ENCODE measurements at regions not wholly inside any gene's neighbourhood (a gene's known extent, or its start where the extent isn't known, plus 50 kb on each side); places are given as distances from the start of the nearest gene placed in this dataset.
A peak's percentile ranks its signal among the peaks of the same experiment; 100 is the strongest.

DNA sequence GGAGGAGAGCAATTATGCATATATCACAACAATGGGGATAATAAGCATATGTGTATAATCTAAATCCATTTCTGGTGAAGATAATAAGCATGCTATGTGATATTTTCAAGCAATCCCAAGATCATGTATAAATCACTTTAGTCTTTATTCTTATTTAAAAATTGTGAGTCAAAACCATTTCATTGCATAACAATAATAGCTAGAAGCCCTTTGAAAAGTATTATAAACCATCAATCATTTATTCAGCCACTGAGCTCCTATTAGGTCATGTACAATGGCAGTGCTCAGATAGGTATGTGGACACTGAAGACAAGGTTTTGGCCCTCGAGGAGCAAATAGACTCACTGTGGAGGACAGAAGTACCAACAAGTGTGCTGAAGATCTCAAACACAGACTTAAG lies 113.1 kb downstream of the CDCA7 start:
- peaks cover 13% of the 10 kb centered on the region for H3K27me3 ChIP-seq (ENCODE audit: insufficient read depth, low read length)
- no peaks in the 10 kb centered on the region for H3K36me3 ChIP-seq (ENCODE audit: insufficient read depth, low read length)
- H3K27ac ChIP-seq (ENCODE audit: low read depth, low read length): no peak overlapping the region
- no peak overlapping the region for H3K4me3 ChIP-seq (ENCODE audit: low read depth, low read length)
- H3K79me2 ChIP-seq (ENCODE audit: control insufficient read depth, insufficient read depth, low read length, unreplicated experiment): no peaks in the 10 kb centered on the region
- no peaks in the 10 kb centered on the region for H3K4me1 ChIP-seq (ENCODE audit: control insufficient read depth, insufficient read depth, low read length, unreplicated experiment)
- H2AFZ ChIP-seq (ENCODE audit: low read length, unreplicated experiment): no peak overlapping the region

DNA sequence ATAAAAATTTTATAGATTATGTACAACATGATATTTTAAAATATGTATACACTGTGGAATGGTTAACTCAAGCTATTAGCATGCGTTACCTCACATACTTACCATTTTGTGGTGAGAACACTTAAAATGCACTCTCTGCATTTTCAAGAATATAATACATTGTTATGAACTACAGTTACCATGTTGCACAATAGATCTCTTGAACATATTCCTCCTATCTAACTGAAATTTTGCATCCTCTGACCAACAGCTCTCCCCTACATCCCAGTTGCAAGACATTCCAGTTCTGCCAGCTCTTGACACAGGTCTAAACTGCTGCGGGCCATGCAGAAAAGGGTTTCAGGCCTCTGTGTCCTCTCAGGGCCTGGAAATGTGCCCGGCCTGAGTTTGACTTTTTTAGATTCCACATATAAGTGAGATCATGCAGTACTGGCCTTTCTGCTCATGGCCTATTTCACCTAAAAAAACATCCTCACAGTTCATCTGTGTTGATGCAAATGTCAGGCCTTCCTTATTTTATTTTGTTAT lies 113.7 kb downstream of the CDCA7 start:
- Histone ChIP-seq H3K27ac (ENCODE audit: low read depth, low read length) (no peak overlapping the region), H3K27me3 (ENCODE audit: insufficient read depth, low read length) (peaks cover 18% of the 10 kb centered on the region), H3K79me2 (ENCODE audit: control insufficient read depth, insufficient read depth, low read length, unreplicated experiment) (no peaks in the 10 kb centered on the region), H3K4me3 (ENCODE audit: low read depth, low read length) (no peak overlapping the region), H3K4me1 (ENCODE audit: control insufficient read depth, insufficient read depth, low read length, unreplicated experiment) (no peaks in the 10 kb centered on the region), H3K36me3 (ENCODE audit: insufficient read depth, low read length) (no peaks in the 10 kb centered on the region), H2AFZ (ENCODE audit: low read length, unreplicated experiment) (no peak overlapping the region)

DNA sequence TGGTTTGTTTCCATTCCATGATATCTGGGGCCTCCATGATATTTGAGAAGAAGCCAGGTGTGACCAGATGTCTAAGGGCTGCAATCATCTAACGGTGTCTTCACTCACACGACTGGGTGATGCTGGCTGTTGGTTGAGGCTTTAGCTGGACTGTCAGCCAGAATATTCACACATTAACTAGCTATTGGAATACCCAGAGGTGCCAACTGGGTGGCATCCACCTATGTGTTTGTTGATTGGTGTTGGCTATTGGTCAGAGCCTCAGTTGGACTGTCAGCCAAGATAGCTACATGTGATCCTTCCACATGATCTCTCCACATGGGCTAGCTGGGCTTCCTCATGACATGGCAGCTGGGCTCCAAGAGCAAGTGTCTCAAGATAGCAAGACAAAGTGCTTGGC lies 117.4 kb downstream of the CDCA7 start:
- Histone ChIP-seq H3K27ac (ENCODE audit: low read depth, low read length) (no peak overlapping the region), H3K36me3 (ENCODE audit: insufficient read depth, low read length) (no peaks in the 10 kb centered on the region), H3K4me3 (ENCODE audit: low read depth, low read length) (no peak overlapping the region), H3K27me3 (ENCODE audit: insufficient read depth, low read length) (peaks cover 53% of the 10 kb centered on the region), H3K4me1 (ENCODE audit: control insufficient read depth, insufficient read depth, low read length, unreplicated experiment) (no peaks in the 10 kb centered on the region), H3K79me2 (ENCODE audit: control insufficient read depth, insufficient read depth, low read length, unreplicated experiment) (no peaks in the 10 kb centered on the region), H2AFZ (ENCODE audit: low read length, unreplicated experiment) (no peak overlapping the region)

DNA sequence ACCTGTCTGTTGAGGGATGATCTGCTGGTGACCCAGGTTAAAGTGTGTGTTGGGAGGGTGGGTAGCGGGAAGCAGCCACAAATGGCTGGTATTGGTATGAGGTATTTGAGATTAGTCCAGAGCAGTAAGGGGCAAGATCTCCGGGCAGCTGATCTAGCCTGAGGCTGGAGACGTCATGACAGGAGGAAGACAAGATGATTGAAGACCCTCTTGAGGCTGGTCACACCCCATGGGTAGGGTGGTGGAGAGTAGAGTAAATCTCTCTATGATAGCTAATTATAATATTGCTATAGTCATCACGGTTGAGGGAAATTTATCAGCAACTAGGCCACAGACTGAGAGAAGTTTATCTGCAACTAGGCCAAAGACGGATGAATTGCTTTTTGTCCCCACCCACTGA lies 128.5 kb downstream of the CDCA7 start:
- Histone ChIP-seq H3K79me2 (ENCODE audit: control insufficient read depth, insufficient read depth, low read length, unreplicated experiment) (no peaks in the 10 kb centered on the region), H3K27me3 (ENCODE audit: insufficient read depth, low read length) (peaks cover 65% of the 10 kb centered on the region), H2AFZ (ENCODE audit: low read length, unreplicated experiment) (no peak overlapping the region), H3K4me3 (ENCODE audit: low read depth, low read length) (no peak overlapping the region), H3K36me3 (ENCODE audit: insufficient read depth, low read length) (no peaks in the 10 kb centered on the region), H3K4me1 (ENCODE audit: control insufficient read depth, insufficient read depth, low read length, unreplicated experiment) (no peaks in the 10 kb centered on the region), H3K27ac (ENCODE audit: low read depth, low read length) (no peak overlapping the region)

DNA sequence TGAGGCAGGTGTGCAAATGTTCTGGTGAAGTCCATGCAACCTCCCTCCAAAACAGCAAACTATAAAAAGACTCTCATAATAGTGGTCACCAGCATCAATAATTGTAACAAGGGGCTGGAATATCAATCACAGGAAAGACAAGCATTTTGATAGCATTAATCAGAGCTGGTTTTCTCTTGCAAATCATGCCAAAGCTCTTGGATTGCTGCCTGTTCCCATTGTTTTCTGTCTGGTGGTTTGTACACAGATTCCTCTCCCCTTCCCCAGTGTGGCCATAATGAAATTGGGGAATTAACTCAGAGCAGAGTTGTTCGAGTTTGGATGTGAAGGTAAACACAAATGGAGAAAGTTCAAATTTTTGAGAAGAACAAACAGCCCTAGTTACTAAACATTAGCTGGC lies 134.2 kb downstream of the CDCA7 start:
- Histone ChIP-seq H3K36me3 (ENCODE audit: insufficient read depth, low read length) (no peaks in the 10 kb centered on the region), H3K79me2 (ENCODE audit: control insufficient read depth, insufficient read depth, low read length, unreplicated experiment) (no peaks in the 10 kb centered on the region), H3K4me3 (ENCODE audit: low read depth, low read length) (no peak overlapping the region), H3K27ac (ENCODE audit: low read depth, low read length) (no peak overlapping the region), H3K27me3 (ENCODE audit: insufficient read depth, low read length) (peaks cover 60% of the 10 kb centered on the region), H3K4me1 (ENCODE audit: control insufficient read depth, insufficient read depth, low read length, unreplicated experiment) (peaks cover 4% of the 10 kb centered on the region), H2AFZ (ENCODE audit: low read length, unreplicated experiment) (no peak overlapping the region)

DNA sequence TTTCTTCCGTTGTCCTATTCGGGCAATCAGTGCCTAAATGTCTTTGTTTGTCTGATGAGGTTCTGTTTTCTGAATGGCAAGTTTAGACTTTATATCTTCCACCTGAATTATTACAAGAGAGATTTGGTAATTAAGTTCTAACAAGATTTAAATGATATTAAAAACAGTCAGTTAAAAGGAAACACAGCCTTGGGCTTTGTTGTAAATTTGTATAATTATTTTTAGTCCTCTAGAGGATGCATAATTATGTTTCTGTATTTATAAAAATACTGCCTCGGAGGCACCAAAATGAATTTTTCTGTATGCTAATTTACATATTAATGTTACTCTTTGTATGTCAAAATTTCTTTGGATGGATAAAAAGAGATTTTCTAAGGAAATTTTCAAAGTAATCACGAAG lies 136.7 kb downstream of the CDCA7 start:
- H3K27ac ChIP-seq (ENCODE audit: low read depth, low read length): no peak overlapping the region
- H2AFZ ChIP-seq (ENCODE audit: low read length, unreplicated experiment): no peak overlapping the region
- peaks cover 4% of the 10 kb centered on the region for H3K4me1 ChIP-seq (ENCODE audit: control insufficient read depth, insufficient read depth, low read length, unreplicated experiment)
- peaks cover 42% of the 10 kb centered on the region for H3K27me3 ChIP-seq (ENCODE audit: insufficient read depth, low read length)
- no peaks in the 10 kb centered on the region for H3K36me3 ChIP-seq (ENCODE audit: insufficient read depth, low read length)
- no peaks in the 10 kb centered on the region for H3K79me2 ChIP-seq (ENCODE audit: control insufficient read depth, insufficient read depth, low read length, unreplicated experiment)
- no peak overlapping the region for H3K4me3 ChIP-seq (ENCODE audit: low read depth, low read length)

GRCh38 chr2:173493874-173494273 lies 139.2 kb downstream of the CDCA7 start:
- Histone ChIP-seq H2AFZ (ENCODE audit: low read length, unreplicated experiment) (no peak overlapping the region), H3K4me3 (ENCODE audit: low read depth, low read length) (no peak overlapping the region), H3K36me3 (ENCODE audit: insufficient read depth, low read length) (no peaks in the 10 kb centered on the region), H3K27me3 (ENCODE audit: insufficient read depth, low read length) (peaks cover 19% of the 10 kb centered on the region), H3K4me1 (ENCODE audit: control insufficient read depth, insufficient read depth, low read length, unreplicated experiment) (peaks cover 2% of the 10 kb centered on the region), H3K27ac (ENCODE audit: low read depth, low read length) (no peak overlapping the region), H3K79me2 (ENCODE audit: control insufficient read depth, insufficient read depth, low read length, unreplicated experiment) (no peaks in the 10 kb centered on the region)

DNA sequence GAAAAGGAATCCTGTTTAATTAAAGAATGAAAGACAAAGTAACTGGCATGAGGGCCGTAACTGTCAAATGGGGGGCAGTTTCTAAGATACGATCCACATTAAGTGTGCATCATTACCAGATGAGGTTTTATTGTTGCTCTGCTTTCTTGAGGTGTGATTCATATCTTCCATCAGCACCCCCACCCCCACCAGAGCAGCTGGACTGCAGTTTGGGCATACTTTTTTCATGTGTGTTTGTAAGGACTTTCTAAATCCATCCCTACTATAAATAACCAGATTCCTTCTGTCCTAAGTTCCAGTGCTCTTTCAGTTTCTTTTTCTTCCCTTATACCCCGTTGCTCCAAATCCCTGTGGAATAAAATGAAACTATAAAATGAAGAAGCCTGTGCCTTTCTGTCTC lies 142.1 kb downstream of the CDCA7 start:
- Histone ChIP-seq H2AFZ (ENCODE audit: low read length, unreplicated experiment) (no peak overlapping the region), H3K36me3 (ENCODE audit: insufficient read depth, low read length) (no peaks in the 10 kb centered on the region), H3K4me1 (ENCODE audit: control insufficient read depth, insufficient read depth, low read length, unreplicated experiment) (no peaks in the 10 kb centered on the region), H3K79me2 (ENCODE audit: control insufficient read depth, insufficient read depth, low read length, unreplicated experiment) (no peaks in the 10 kb centered on the region), H3K4me3 (ENCODE audit: low read depth, low read length) (peak overlapping the region; percentile 44), H3K27ac (ENCODE audit: low read depth, low read length) (no peak overlapping the region), H3K27me3 (ENCODE audit: insufficient read depth, low read length) (peaks cover 18% of the 10 kb centered on the region)

DNA sequence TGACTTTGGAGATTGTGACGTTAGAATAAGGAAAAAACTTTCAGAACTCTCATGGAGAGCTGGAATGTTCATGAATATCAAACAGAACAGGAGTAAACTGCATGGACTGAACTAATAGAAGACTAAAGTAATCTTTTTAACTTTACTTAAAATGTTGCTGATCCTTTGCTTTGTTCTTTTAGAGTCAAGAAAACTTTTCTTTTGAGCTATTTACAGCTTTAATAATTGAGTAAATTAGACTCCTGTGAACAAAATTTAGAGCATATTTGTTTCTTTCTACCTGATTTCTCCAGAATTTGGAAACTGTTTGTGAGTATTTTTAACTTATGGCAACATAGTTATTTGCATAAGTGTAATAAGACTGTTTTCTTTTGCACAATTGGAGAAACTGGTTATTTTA lies 146.3 kb downstream of the CDCA7 start:
- no peak overlapping the region for H3K4me3 ChIP-seq (ENCODE audit: low read depth, low read length)
- no peak overlapping the region for H2AFZ ChIP-seq (ENCODE audit: low read length, unreplicated experiment)
- no peaks in the 10 kb centered on the region for H3K36me3 ChIP-seq (ENCODE audit: insufficient read depth, low read length)
- H3K27ac ChIP-seq (ENCODE audit: low read depth, low read length): no peak overlapping the region
- H3K4me1 ChIP-seq (ENCODE audit: control insufficient read depth, insufficient read depth, low read length, unreplicated experiment): no peaks in the 10 kb centered on the region
- no peaks in the 10 kb centered on the region for H3K79me2 ChIP-seq (ENCODE audit: control insufficient read depth, insufficient read depth, low read length, unreplicated experiment)
- peaks cover 51% of the 10 kb centered on the region for H3K27me3 ChIP-seq (ENCODE audit: insufficient read depth, low read length)

DNA sequence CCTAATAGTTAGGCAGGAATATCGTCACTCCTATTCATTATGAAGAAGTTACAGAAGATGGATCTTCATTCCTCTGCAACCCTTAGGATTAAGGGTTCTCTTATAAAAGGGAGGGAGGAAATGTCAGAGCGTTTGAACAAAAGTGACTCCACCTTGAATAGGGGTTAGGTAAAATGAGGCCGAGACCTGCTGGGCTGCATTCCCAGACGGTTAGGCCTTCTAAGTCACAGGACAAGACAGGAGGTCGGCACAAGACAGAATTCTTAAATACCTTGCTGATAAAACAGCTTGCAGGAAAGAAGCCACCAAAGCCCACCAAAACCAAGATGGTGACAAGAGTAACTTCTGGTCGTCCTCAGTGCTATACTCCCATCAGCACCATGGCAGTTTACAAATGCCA lies 147.6 kb downstream of the CDCA7 start:
- Histone ChIP-seq H3K4me3 (ENCODE audit: low read depth, low read length) (no peak overlapping the region), H3K36me3 (ENCODE audit: insufficient read depth, low read length) (no peaks in the 10 kb centered on the region), H3K27me3 (ENCODE audit: insufficient read depth, low read length) (peaks cover 64% of the 10 kb centered on the region), H2AFZ (ENCODE audit: low read length, unreplicated experiment) (no peak overlapping the region), H3K27ac (ENCODE audit: low read depth, low read length) (no peak overlapping the region), H3K4me1 (ENCODE audit: control insufficient read depth, insufficient read depth, low read length, unreplicated experiment) (no peaks in the 10 kb centered on the region), H3K79me2 (ENCODE audit: control insufficient read depth, insufficient read depth, low read length, unreplicated experiment) (no peaks in the 10 kb centered on the region)

GRCh38 chr2:173511357-173511756 lies 156.7 kb downstream of the CDCA7 start:
- H3K27me3 ChIP-seq (ENCODE audit: insufficient read depth, low read length): peaks cover 96% of the 10 kb centered on the region
- no peaks in the 10 kb centered on the region for H3K36me3 ChIP-seq (ENCODE audit: insufficient read depth, low read length)
- H3K27ac ChIP-seq (ENCODE audit: low read depth, low read length): no peak overlapping the region
- no peaks in the 10 kb centered on the region for H3K4me1 ChIP-seq (ENCODE audit: control insufficient read depth, insufficient read depth, low read length, unreplicated experiment)
- no peak overlapping the region for H3K4me3 ChIP-seq (ENCODE audit: low read depth, low read length)
- no peaks in the 10 kb centered on the region for H3K79me2 ChIP-seq (ENCODE audit: control insufficient read depth, insufficient read depth, low read length, unreplicated experiment)
- H2AFZ ChIP-seq (ENCODE audit: low read length, unreplicated experiment): no peak overlapping the region
